Suppressor macrophage (primary cell): ENCODE measurements at regions not wholly inside any gene's neighbourhood (a gene's known extent, or its start where the extent isn't known, plus 50 kb on each side); places are given as distances from the start of the nearest gene placed in this dataset.
"Not testable (repeated sequence)": the region's sequence is repeated elsewhere in the genome, so short reads cannot be mapped to it uniquely, and the experiment has no call there.

Experiments
- DNase-seq, 4 experiments: peaks; one replicate each; pipeline ENCODE4 v3.0.0-alpha.2; 2020 to 2022

DNA sequence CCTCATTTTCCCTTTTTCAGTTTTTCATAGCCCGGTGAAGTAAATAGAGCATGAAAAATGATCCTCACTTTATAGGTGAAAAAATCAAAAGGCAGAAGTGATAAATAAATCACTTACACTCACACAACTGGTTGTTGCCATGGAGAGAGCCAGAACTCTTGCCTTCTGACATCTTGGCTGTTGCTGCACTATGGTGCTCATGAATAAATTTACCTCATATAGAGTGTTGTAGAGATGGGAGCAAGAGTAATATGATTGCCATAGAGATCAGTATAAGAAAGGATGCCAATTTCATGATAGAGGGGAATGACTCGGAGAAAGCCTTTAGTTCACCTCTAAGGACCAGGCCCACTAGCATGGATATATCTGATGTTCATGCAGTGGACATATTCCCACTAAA is 82.5 kb upstream of the TMEM178A start:
- no peak for DNase-seq

DNA sequence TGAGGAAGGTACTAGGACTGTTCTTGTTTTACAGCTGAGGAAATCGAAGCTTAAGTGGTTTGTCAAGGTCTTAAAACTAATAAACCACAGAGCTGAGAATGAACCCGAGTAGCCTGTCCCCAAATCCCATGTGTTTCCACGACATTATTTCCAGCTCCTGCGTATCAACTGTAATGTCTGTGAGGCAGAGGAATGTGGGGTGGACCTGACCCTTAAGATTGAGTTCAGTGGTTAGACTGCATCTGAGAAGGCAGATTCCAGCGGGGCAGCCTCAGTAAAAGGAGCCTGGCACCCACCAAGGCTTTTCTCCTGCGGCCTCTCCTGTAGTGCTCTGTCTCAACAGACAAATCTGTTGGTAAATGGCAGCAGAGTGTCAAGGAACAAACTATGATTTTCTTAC is 81.9 kb upstream of the TMEM178A start:
- no peak for DNase-seq

DNA sequence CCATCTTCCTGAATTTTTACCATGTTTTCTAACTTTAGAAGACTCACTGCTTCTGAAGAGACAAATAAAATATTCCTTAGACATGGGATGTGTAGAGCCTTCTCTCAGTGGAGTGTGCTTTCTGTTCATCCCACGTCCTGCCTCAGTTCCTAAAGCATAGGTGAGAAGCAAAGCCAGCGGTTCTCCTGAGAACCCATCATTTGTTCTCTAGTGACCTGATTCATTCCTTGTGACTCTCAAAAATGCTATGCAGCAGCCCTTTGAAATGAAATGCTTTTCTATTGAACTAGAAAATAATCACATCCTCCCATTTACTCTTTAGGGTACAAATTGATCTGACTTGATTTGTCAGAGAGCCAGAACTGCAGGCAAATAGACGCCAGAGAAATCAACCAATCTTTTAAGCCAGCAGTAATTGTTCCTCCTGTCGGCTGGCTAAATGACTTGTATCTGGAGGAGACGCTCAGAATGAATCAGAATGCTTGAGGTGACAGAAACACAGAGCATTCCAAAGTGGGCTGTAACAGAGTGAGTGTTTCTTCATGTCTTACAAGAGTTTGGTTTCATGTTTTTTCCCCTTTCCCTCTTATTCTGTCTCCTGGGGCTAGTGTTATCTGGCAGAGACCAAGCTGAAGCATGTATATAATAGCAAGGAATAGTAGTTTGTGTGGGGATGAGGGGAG is 81.3 kb upstream of the TMEM178A start:
- no peak for DNase-seq

DNA sequence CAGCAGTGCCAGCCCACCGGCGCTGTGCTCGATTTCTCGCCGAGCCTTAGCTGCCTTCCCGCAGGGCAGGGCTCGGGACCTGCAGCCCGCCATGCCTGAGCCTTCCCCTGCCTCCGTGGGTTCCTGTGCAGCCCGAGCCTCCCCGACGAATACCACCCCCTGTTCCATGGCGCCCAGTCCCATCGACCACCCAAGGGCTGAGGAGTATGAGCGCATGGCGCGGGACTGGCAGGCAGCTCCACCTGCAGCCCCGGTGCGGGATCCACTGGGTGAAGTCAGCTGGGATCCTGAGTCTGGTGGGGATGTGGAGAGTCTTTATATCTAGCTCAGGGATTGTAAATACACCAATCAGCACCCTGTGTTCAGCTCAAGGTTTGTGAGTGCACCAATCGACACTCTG is 80.2 kb upstream of the TMEM178A start:
- DNase-seq: not testable (repeated sequence)

DNA sequence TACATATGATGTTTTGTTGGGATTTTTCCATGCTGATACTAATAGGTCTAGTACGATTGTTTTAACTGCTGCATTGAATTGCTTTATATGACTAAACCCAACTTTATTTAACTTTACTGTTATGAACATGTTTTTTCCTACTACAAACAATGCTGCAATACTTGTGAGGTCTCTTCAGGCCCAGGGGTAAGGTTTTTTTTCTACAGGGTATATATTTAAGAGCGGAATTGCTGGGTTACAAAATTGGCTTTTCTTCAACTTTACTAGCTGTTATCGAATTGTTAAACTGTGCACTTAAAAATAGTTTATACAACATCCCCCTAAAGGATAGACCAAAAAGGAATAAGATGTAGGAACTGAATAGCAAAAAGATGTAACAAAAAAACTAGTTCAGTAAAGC is 78.5 kb upstream of the TMEM178A start:
- DNase-seq: no peak

DNA sequence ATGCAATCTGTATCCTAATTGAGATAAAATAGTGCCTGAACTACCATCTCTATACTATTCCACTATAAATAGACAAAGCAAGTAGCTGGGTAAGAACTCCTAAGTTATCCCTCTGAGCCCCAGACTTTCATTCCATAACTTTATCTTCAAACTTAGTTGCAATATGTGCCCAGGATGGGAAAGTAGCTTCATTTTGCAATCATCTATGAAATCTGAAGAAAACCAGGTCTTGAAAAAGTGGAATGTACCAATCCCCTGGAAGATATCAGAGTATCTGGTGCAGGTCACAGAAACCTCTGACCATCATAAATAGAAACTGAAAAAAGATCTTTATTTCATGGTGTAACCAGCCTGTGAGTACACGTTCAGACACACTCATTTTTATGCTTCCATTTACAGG is 78.1 kb upstream of the TMEM178A start:
- DNase-seq: no peak

DNA sequence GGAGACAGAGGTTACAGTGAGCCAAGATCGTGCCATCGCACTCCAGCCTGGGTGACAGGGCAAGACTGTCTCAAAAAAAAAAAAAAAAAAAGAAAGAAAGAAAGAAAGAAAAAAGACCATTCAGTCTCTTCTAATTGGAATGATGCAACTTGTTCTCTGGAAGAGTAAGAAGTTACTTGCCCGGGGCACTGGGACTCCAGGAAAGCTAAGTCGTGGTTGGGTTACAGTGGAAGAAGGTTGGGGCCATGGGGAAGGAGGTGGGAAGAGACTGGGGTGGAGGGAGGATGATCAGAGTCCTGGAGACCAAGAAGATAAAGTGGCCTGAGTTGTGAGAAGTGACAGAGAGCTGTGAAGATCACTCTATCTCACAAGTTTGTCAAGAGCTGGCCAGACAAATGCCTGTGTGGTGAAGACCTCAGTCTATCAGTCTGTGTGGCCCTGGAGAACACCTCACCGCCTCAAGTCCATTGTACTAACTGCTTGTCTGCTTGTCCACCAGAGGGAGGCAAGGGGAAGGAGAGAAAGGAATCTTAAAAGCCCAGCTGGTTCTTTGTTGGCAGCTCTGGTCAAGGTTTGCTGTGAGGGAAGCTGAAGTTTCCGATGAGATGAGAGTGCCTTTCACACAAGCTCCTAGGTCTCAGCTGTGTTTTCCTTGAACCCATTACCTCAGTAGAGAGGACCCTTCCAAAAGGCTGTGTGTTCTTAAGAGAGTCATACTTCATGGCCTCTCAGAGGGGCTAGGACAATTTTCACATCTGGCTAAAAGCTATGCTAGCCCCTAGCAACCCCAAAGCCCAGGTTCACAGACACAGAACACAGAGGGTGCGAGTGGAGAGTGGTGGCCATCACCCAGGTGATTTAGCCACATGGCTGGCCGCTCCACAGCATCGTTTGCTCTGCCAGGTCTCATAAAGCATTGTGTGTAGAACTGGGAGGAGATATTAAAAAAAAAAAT is 72.0 kb upstream of the TMEM178A start:
- peak; percentile 44 to 80 (median 72) for DNase-seq

DNA sequence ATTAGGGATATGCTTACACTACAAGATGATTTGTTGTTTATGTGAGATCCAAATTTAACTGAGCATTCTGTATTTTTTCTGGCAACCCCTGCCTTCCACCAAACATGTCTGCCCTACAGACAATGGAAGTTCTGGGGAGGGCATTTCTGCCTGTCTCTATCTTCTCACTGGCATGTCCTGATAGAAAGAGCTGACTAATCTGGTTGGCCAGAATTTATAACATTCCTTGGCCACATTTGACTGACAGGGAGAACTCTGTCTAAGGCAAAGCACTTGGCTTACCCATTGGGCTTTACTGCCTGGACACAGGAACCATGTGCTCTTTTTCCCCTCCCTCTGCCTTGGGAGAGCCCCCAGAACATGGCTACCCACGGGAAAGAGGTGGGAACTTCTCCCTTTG is 70.6 kb upstream of the TMEM178A start:
- DNase-seq: no peak

DNA sequence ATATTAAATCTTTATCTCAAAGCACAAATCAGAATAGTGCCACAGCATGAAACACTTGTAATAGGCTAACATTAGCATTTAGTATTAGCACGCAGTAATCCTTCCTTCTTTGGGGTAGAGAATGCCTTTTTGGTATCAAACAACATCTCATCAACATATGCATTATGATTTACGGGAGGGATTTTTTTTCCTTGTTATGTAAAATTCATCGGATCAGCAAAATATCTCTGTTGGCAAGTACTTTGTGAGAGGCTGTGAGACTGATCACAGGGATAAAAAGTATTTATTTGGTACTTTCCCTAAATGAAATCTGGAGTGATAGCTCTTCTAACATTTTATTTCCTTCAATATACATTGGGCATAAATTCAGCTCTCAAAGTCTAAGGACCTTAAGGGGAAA is 68.4 kb upstream of the TMEM178A start:
- no peak for DNase-seq

DNA sequence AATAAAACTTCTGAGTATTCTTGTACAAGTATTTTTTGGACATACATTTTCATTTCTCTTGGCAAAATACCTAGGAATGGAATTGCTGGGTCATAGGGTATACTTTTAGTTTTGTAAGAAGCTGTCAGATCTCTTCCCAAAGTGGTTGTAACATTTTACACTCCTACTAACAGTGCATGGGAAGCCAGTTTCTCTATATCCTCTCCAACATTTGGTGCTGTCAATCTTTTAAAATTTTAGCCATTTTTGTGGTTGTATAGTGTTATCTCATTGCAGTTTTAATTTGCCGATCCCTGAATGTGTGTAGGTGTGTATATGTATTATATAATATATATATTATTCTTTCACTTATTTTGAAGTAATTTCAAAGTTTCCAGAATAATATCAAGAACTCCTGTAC is 63.1 kb upstream of the TMEM178A start:
- no peak for DNase-seq

DNA sequence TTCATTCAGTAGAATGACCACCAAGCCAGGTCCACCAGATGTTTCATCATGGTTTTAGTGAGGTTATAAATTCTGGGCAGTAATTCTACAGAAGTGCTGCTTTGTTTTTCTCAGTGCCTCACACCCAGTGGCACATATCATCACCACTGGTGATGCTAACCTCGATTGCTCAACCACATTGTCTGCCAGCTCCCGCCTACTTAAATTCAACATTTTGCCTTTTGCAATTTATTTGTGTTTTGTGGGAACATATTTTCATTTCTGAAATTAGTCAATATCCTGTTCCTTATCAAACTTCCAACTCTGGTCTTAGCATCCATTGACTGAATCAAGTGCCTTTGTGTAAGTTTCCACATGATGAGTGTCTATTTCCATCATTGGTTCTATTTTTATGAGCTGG is 62.3 kb upstream of the TMEM178A start:
- peak; percentile 61 to 86 (median 73) for DNase-seq

DNA sequence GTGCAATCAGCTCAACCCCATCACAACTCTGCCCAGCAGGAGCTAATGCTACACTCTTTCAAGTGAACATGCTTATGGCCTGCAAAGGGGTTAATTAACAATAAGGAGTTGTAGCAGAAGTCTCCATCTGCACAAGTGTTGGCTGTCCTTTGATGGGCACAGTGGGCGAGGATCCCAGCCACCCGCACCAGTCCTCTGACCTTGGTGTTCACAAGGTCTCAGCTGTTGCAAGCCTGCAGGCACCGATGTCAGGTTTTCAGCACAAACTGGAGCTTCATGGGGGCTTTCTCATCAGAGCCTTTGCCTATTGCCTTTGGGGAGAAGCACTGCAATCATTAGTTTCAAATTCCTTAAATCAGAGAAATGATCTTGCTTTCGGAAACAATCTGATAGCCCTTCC is 60.9 kb upstream of the TMEM178A start:
- no peak for DNase-seq

DNA sequence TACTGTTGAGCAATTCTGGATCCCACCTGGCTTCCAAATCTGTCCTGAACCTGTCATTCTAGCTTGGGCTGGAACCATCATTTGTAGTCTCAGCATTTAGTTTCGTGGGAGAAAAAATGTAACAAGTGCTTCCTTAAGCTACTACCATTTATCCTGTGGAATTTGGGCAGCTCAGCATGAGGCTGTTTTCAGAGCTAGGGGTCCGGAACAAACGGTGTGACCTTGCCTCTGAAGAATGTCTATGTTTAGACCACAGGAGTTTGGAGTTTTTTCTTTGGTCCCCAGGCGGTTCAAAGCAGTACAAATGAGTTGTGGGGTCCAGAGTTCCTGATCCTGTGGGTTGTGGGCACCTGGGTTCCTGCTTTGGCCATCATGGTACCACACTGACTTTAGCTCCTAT is 59.1 kb upstream of the TMEM178A start:
- no peak for DNase-seq

DNA sequence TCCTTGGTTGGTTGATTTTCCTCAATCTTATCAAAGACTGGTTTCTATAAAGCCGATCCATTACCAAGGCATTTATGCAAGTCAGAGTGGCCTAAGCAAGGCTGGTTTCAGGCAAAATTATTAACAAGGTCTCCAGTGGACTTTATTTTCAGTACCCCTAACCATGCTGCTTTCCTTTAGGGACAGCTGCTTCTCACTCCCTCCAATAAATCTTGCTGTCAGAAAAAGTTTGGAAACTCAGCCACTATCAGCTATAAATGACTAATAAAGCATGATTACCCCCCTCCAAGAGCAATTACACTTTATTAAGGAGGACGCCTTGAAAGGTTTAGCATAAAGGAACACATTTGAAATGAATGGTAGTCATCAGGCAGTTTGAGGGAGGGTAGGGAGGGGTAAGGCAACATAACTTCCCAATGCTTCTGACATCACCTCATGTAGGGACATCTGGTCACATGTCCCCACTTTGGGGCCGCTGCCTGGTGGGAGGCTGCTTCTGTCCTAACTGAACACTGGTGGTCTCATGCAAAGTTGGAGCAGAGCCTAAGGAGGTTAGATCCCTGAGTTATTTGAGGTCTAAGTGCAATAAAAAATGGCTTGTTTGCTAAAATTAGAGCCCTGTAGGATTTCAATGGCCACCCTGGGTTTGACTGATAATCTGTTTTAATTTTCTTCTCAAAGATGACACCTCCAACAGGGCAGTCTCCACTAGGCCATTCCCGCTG is 58.0 kb upstream of the TMEM178A start:
- no peak for DNase-seq

DNA sequence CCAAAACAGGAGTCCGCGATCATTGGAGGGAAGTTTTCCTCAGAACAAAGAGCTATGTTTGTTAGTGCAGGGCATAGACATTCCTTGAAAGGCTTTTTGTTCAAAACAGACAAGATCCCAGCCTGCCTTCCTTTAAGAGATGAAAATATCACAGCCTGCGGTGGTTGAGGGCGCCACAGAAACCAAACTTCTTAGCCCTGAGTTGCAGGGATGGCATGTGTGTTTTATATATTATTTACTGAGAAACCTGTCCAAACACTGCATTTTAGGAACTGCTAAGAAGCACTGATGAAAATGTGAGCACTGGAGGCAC is 57.5 kb upstream of the TMEM178A start:
- no peak for DNase-seq

DNA sequence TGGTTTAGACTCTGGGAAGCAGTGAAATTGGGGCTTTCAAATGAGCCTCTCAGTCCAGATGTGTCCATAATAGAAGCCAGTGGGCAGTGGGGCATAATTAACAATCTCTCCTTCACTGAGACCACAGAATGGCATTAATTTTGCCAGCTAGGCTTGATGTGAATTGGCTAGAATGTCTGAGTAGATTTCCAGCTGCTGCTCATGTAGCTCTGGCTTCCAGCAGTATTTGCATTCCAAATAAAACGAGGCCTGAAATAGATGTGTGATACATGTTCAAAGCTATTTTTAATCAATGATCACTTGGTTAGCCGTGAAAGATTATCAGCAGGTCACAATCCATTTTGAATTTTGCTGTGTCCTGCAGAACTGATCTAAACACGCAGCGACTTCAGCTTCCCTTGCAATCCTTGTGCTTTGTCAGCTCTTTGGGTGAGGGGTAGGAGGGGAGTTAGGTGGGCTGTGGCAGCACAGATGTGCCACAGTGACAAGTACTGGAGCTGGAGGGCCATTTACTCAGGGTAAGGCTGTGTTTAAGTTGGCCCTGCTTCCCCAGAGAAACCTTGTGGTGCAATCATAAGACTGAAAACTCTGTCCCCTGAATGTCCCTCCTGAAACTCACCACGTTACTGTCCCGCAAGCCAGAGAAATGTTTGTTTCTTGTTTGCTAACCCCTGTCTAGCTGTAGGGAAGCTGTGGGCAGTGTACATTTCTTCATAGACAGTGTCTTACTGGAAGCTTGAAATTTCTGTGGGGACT is 56.9 kb upstream of the TMEM178A start:
- DNase-seq: peak; percentile 60 to 83 (median 78)

DNA sequence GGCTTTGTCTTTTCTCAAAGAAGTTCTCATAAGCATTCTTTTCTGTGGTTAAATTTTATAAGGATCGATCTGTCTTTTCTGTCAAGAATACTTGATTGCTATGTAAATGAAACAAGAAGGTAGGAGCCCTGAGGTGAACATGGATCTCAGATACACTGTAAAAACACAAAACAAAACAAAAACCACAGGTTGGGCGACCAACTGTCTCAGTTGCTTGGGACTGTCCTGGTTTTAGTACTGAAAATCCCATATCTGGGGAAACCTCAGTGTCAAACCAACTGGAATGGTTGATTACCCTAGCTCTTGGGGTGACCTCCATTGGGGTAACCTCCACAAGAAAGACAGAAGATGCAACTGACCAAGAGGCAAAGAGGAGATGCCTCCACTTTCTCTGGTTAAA is 55.8 kb upstream of the TMEM178A start:
- no peak for DNase-seq

DNA sequence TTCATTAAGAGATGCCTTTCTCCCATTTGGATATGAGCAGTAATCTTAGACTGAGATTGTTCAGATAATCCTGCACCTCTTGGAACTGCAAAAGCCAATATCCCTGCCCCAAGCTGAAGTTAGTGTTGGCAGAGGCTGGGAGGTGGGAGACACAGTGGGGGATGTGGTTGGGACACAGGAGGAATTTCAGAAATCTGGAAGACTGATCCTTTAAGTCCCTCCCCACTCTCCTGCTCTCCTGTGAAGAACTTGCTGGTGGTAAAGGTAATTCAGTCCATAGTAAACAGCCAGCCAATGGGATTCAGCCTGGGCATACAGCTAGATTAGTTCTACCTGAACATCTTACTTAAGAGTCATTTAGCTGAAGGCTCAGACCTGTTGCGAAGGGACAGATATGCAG is 50.0 kb upstream of the TMEM178A start:
- no peak for DNase-seq
